SKM-1 treated with dmso at 0.1 percent for 144 hours (cell line): ENCODE measurements at regions not wholly inside any gene's neighbourhood (a gene's known extent, or its start where the extent isn't known, plus 50 kb on each side); places are given as distances from the start of the nearest gene placed in this dataset.
A peak's percentile ranks its signal among the peaks of the same experiment; 100 is the strongest.
"Not testable (repeated sequence)": the region's sequence is repeated elsewhere in the genome, so short reads cannot be mapped to it uniquely, and the experiment has no call there.

Source experiments
- DNase-seq: peaks from one replicate; lab custom pipeline; 2025; ENCODE audit not compliant: unreplicated experiment; lab: John Stamatoyannopoulos, UW

DNA sequence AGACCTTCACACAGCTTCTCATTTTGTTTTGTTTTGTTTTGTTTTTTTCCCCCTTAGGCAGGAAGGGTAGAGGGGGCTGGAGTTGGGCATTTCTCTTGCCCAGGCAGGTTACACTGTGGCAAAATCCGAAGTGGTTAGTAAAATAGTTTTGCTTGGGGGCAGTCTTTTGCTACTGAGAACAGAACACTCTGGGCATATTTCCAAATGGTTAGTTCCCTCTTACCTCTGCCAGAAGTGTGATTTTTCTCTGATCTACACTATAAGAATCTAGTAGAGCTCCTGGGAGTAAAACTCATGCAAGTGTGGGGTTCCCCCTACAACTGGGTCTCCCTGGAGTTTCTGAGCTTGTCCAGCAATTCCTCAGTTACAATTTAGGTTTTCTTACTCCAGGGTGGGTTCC, 61.7 kb downstream of the NPS start:
- DNase-seq: no peak

DNA sequence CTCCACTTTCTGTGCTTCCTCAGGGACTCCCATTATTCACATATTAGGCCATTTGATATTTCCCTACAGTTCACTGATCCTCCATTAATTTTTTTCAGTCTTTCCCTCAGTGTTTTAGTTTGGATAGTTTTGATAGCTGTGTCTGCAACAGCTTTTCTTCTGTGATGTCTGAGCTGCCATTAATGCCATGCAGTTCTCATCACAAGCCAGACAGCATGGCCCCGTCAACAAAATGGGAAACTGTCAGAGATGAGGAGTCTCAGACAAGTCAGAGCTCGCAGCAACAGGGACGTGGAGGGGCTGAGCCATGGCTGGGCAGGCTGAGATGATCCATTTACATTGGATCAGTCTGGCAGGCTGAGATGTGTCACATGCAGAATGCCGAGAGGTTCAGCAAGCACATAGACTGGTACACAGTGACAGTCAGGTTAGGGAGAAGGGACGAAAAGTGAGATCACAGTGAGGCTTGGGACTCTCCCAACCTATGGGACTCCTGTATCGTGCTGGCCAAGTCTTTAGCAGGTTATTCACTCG, 65.4 kb downstream of the NPS start:
- no peak for DNase-seq

DNA sequence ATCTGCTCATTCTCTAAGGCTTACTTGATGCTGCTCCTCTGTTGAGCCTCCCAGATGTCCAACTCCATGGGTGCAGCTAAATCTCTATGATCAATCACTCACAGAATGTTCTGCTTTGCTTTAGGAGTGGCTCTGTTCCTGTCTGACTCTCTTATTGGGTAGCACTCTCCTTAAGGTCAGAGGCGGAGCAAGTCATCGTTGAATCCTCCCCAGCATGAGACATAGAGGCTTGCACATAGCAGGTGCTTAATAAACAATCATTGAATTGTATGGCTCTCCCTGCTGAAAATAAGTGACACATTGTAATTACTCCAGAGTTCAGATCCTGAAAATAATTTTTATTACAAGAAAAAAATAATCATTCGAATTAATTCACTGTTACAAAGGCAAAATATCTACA, 69.7 kb downstream of the NPS start:
- no peak for DNase-seq

DNA sequence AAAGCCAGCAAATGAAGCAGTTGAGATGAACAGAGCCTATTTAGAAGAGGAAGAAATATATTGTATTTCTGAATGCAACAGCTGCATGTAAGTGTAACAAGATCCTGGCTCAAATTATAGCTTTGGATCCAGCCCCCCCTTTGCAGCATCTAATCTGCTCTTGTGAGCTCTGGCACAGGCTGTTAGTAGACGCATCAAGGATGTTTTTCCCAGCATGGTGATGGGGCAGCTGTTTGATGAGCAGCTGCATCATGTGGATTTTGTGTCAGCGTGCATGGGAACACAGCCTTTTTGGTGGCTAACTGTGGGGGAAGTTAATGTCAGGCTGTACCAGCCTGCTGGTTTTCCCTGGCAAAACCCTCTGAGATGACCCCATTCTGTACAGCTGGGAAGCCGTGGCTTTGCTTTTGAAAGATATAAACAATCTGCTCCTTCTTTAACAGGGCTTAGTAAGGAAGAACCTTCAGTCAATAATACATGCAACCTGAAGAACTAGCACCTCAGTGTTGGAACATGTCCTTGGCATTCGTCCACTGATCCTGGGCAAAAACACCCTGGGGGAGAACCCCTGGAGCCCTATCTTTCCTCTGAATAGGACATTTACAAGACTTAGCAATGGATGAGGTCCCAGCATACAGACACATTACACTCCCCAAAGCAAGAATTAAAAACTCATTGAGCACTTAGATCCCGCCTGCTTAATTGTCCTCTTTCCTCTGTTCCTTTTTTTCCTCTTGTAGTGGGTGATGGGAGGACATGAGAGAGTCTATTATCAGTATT, 70.6 kb downstream of the NPS start:
- no peak for DNase-seq

DNA sequence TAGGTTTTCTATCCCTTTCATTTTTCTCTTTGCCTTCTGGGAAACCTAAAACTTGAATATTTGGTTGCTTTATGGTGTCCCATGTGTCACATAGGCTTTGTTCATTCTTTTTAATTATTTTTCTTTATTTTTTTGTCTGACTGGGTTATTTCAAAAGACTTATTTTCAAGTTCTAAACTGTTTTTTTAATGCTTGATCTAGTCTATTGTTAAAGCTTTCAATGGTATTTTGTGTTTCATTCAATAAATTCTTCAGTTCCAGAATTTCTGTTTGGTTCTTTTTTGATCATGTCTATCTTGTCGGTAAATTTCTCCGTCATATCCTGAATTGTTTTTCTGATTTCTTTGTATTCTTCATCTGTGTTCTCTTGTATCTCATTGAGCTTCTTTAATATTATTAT, 86.8 kb downstream of the NPS start:
- DNase-seq: no peak

DNA sequence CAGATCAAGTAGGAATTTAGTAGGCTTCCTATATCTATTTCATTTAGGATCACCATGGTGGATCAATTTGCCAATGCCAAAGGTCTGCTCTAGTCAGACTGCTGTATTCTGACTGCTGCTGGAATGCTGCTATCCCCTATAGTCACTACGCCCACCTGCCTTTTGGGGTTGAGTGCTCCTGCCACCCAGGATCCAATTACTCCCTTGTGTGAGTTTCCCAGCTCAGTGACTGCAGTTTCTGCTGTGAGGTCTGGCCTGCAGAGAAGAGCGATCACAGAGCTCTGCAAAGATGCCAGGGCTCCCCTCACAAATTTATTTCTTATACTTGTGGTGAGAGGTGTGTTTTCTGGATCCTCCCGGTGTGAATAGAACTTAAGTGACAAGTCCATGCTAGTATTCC, 88.1 kb upstream of the FOXI2 start:
- no peak for DNase-seq

DNA sequence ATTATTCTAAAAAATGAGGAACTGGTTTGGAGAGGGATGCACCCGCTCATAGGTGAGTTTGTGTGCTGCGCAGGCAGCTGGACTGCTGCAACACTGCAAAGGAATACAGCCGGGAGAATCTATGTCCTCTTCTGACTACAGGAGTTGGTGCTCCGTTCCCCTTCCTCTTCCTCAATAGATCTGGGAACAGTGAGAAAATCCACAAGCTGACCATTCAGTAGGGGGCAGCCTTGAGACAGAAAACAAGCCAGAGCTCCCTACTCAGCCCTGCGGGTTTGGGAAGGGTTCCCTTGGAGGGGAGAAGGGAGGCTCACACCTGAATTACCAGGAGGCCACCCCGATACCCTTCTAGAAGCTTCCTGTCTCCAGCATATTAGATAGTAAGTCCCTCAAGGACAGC, 87.3 kb upstream of the FOXI2 start:
- peak; percentile 2 for DNase-seq

DNA sequence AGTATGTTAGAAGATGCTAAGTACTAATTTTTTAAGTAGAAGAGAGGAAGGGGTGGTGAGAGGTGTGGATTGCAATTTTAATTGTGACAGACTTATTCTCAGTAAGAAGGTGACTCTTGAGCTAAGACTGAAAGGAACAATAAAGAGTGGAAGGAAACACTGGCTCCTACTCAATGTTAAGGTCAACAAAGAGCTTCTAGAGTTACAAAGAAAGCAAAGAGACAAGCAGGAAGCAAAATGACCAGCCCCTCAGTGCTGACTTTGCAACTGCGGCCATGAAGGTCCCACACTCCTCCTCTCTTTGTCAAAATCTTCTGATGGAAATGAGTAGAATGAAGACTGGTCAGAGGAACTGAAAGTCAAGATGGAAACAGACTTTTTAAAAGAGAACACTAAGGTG, 79.9 kb upstream of the FOXI2 start:
- DNase-seq: no peak

DNA sequence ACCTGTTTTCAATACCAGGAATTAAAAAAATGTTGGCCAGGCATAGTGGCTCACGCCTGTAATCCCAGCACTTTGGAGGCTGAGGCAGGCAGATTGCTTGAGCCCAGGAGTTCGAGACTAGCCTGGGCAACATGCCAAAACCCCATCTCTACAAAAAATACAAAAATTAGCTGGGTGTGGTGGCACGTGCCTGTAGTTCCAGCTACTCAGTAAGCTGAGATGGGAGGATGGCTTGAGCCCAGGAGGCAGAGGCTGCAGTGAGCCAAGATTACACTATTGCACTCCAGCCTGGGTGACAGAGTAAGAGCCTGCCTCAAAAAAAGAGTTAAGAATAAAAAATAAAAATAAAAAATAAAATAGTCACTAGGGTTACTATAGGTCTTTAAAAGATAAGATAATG, 60.6 kb upstream of the FOXI2 start:
- DNase-seq: not testable (repeated sequence)

DNA sequence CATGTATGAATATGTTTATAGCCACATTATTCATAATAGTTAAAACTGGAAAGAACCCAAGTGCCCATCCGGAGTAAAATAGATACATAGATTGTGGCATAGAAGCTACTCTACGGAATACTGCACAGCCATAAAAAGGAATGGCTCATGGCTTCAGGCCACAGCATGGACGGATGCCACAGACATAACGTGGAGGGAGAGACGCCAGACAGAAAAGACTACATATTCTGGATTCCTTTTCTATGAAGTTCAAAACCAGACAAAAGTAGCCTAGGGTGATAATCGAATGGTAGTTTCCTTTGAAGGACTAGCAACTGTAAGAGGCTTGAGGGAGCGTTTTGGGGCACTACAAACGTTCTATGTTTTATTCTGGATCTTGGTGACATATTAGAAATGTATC, 58.9 kb upstream of the FOXI2 start:
- DNase-seq: no peak

DNA sequence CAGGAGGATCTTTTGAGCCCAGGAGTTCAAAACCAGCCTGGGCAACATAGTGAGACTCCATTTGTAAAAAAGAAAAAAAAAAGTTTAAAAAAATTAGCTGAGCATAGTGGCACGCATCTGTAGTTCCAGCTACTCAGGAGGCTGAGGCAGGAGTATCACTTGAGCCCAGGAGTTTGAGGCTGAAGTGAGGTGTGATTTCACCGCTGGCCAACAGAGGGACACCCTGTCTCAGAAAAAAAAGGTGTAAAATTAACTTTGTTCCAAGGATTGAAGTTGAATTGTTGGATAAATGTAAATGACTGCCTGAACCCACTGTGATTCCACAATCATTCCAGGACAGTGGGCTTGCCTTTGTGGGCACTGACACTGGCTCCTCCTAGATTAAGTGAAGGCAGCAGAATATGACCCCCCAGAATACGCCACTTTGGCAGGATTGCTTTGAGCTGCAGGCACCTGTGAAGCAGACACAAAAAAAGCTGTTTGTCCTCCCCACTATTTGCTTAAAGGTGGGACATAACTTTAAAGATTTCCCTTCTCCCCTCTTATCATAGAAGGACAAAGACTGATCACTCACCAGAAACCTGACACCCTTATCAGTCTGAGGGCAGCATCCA, 57.2 kb upstream of the FOXI2 start:
- no peak for DNase-seq
